ENCODE measurements at regions not wholly inside any gene's neighbourhood (a gene's known extent, or its start where the extent isn't known, plus 50 kb on each side); places are given as distances from the start of the nearest gene placed in this dataset.

DNA sequence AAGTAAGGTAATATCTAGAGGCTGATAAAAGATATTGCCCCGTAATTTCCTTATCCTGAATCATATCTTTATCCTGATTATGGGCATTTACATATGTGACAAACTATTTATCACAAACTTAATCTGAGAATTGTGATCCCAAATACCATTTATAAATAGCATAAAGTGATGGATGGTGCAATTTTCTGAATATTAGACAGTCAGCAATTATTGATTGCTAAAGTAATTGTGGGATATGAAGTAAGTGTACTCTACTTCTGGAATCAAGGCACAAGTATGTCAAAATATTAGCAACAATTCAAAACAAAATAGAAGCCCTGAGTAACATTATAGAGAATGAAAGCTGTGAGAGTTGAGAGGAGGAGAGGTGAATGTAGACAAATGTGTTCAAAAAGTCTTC, 361.9 kb upstream of the CDH6 start:
- no peak for TF ChIP-seq POLR2A (IDR thresholded peaks at IDR 0.05)
- TF ChIP-seq, protein P1, sequence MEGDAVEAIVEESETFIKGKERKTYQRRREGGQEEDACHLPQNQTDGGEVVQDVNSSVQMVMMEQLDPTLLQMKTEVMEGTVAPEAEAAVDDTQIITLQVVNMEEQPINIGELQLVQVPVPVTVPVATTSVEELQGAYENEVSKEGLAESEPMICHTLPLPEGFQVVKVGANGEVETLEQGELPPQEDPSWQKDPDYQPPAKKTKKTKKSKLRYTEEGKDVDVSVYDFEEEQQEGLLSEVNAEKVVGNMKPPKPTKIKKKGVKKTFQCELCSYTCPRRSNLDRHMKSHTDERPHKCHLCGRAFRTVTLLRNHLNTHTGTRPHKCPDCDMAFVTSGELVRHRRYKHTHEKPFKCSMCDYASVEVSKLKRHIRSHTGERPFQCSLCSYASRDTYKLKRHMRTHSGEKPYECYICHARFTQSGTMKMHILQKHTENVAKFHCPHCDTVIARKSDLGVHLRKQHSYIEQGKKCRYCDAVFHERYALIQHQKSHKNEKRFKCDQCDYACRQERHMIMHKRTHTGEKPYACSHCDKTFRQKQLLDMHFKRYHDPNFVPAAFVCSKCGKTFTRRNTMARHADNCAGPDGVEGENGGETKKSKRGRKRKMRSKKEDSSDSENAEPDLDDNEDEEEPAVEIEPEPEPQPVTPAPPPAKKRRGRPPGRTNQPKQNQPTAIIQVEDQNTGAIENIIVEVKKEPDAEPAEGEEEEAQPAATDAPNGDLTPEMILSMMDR (IDR thresholded peaks at IDR 0.05): no peak

All from Peyer's patch (tissue), 4 donors.